ENCODE measurements at regions not wholly inside any gene's neighbourhood (a gene's known extent, or its start where the extent isn't known, plus 50 kb on each side); places are given as distances from the start of the nearest gene placed in this dataset.
"Not testable (repeated sequence)": the region's sequence is repeated elsewhere in the genome, so short reads cannot be mapped to it uniquely, and the experiment has no call there.

DNA sequence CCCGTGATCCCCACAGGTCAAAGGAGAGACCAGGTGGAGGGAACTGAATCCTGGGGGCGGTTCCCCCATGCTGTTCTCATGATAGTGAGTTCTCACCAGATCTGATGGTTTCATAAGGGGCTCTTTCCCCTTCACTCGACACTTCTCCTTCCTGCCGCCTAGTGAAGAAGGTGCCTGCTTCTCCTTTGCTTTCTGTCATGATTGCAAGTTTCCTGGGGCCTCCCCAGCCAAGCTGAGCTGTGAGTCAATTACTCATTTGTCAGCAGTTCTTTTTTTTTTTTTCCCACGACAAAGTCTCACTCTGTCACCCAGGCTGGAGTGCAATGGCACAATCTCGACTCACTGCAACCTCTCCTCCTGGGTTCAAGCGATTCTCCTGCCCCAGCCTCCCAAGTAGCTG, 1530.4 kb downstream of the BRD1 start:
- no peak for DNase-seq (ENCODE audit: low read depth in 2 of 2)

DNA sequence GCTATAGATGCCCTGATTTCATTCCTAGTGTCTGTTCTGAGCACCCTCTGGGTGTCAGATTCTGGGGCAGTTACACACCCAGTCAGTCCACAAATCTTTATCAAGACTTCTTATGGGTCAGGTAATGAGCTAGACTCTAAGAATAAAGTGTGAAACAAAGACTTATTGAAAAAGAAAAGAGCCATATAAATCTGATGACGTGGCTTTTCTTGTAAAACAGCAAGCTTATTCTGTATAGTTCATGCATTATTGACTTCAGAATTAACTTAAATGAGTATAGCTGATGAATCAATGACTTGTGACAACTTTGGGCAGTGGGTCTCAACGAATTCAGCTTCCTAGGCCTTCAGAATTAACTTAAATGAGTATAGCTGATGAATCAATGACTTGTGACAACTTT, 1527.5 kb downstream of the TBC1D22A start:
- DNase-seq (ENCODE audit: low read depth in 2 of 2) = not testable (repeated sequence)

DNA sequence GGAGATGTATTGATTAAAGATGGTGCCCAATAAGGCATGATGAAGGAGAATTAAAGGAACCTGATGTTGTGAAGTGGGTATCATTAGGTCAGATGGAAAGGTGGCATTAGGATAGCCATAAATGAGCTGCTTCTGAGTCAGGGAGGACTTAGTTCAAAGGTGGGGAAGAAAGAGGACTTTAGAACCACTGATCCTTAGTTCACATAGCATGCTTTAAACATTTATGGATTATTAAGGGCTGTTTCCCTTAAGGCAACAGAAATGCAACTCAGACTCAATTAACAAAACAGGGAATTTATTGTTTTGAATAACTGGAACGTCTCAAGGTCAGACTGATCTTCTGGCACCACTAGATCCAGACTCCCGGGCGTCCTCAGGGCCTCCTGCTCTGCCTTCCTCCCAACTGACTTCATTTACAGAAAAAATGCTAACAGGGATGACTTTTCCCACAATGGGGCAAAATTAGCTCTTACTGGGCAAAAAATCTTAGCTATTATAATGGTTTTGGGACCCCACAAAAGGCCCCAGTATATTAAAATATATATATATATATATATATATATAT, 1526.0 kb downstream of the TBC1D22A start:
- no peak for DNase-seq (ENCODE audit: low read depth in 2 of 2)

DNA sequence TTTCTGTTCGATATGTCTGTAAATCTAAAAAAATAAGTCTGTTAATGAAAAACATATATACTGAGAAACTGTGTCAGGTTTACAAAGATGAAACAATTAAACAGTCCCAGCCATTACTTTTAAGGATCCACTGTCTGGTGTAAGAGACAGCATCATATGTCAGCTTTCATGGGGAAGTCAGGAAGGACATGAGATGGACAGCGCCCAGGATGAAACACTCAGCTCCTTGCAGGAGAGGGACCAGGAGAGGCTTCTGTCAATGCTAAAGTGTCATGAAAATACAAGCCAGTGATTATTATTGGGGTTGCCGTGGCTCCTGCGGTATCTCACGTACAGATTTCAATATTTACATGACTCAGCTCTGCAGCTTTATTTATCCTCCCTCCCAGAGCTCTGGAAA, 1524.6 kb downstream of the TBC1D22A start:
- no peak for DNase-seq (ENCODE audit: low read depth in 2 of 2)

DNA sequence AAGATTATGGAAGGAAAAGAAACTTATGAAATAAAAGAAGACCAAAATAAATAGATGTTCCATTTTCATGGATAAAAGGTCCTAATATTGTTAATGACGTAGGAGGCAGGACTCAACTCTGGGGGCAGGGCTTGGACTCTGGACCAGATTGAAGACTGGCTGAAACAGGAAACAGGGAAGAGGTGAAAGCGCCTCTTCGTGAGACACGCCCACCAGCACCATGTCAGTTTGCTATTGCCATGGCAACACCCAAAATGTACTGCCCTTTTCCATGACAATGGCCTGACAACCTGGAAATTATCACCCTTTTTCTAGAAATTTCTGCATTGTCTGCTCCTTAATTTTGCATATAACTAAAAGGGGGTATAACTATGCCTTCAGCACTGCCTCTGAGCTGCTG, 1522.2 kb downstream of the TBC1D22A start:
- DNase-seq (ENCODE audit: low read depth in 2 of 2) = no peak

DNA sequence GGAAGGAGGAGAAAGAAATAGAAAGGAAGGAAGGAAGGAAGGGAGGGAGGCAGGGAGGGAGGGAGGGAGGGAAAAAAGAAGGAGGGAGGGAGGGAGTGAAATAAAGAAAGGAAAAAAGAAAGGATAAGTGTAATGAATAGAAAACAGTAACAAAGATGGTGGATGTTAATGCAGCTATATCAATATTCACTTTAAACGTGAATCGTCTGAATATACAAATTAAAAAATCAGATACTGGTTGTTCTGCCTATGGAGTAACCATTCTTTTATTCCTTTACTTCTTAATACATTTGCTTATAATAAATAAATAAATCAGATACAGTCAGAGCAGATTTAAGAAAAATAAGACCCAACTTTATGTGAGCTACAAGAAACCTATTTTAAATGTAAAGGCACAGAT, 1520.4 kb downstream of the TBC1D22A start:
- no peak for DNase-seq (ENCODE audit: low read depth in 2 of 2)

DNA sequence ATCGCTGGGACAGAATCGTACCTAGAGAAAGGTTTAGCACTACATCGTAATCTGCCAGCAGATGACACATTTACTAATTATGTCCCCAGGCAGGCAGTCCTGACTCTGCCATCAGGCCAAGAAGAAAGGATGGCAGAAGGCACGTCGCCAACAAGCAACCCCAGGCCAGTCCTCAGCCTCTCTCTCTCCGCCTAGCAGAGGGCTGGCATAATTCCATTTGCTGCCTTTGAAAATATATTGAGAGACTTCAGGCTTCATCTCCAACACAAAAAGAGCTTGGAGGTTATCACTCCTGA, 1517.0 kb downstream of the TBC1D22A start:
- DNase-seq (ENCODE audit: low read depth in 2 of 2) = no peak

DNA sequence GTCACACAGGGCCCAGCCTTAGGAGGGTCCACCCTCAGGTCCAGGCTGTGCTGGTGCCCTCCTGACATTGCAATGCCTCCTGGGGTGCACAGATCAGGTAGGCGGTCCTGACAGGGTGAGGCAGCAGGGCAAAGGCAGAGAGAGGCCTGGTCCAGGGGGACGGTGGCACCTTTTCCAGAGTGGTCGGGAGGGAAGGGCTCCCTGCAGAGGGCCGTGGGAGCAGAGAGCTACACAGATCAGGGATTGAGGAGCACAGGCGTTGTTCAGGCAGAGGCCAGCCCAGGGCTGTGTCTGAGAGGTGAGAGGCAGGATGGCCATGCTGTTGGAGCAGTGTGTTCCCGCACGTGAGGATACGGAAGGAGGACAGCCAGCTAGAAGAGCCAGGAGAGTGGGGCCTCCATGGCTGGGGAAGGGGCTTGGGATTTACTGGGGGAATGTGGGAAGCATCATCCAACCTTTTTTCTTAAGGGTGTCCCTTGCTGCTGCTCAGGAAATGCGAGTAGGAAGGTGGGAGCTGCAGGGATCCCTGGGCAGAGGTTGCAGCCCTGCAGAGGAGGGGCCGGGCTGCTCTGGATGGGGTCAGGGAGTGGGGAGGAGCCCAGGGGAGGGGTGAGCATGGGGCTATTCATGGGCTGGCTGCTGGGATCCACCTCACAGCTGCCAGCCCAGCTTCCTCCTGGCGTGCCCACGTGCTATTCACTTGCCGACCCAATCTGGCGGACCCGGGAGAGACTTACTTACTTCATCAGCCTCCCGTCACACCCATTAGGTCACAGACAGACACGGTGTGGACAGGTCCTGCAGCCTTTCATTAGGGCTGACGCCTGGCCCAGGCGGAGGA, 1516.4 kb downstream of the TBC1D22A start:
- DNase-seq (ENCODE audit: low read depth in 2 of 2) = no peak

DNA sequence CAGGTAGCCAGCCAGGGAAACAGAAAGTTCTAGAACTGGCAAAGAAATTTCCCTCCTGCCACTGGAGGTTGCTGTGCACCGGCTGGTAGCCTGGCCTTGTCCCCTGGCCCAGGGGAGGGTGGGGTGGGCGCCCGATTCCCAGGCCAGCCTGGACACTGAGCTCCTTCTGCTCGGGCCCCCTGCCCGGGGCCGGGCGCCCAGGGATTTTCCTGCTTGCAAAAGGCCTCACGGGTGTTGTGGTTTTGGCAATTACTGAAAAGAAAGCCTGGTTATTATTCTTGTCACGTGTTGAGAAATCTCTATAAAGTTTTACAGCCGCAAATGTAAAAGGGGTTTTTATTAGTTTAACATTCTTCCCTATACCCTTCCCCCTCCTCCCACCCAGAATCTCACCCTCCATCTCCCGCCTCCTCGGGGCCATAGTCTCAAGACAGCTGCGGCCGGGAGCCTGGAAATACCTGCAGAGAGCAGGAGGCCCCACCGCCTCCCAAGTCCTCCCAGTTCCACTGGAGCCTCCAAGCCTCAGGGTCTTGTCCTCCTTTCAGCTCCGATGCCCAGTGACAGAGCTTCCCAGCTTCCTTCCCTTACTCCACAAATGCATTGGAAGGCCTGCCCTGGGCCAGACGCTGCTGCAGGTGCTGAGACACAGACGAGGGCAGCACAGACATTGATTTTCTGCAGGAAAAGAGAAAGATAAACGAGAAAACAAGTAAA, 1515.6 kb downstream of the TBC1D22A start:
- no peak for DNase-seq (ENCODE audit: low read depth in 2 of 2)

DNA sequence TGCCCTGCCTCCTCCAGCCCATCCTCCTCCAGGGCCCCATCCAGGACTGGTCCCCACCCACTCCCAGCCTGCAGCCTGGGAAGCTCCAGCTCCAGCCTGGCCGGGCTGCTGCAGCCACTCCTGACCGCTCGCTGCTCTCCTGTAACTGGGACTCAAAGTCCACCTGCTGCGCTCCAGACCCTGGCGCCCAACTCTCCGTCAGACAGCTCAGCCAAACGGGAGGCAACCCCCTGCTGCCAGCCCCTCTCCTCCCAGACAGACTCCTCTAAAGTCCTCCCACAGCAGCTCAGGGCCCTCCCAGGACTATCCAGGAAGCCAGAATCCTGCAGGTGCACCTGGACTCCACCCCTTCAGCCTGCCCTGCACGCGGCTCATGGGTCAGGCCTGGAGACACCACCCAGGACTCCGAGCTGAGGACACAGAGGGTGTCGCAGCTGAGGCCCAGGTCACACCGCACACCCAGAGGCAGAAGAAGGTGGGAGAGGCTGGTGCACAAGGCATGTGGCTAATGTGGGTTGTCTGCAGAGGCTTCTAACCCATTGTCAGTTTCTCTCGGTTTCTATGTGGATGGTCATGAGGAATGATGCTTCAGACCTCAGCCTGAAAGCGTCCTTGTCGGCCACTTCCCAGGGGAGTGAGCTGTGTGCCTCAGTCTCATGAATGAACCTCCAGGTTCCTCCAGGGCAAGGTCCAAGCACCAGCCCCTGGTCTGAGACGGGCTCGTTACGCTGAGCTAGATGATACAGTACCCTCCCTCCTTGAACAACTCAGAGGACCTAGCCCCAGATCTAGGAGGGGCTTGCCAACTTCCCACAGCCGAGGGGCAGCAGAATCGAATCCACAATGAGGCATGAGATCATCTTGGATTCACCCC, 1514.8 kb downstream of the TBC1D22A start:
- no peak for DNase-seq (ENCODE audit: low read depth in 2 of 2)

DNA sequence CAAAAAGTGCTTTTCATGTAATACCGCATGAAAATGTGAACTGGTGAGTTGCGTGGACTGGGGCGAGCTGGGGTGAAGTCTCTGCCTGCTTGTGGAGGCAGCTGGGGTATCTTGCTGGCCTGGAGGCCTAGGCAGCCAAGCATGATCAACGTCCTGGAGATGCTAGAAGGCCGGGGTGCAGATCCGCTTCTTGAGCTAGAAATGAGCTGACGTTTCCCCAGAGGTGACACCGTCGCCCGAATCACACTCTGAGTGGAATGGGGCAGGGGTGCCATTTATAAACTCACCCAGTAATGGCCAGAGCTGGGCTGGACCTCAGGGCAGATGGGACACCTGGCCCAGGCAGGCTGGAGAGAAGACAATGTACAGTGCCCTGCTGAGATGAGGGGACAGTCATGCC, 1513.0 kb downstream of the TBC1D22A start:
- DNase-seq (ENCODE audit: low read depth in 2 of 2) = no peak

DNA sequence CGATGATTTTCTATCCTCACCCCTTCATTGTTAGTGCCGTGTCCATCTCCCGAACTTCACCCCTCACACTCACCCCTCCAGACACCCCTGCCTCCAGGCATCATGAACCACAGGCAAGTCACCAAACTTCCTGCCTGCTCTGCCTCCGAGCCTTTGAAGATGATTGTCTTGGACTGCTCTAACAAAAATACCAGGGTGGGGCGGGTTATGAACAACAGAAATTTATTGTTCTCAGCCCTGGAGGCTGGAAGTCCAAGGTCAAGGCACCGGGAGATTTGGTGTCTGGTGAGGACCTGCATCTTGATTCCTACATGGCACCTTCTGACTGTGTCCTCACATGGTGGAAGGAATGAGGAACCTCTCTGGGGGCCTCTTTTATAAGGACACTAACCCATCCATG, 1508.3 kb downstream of the TBC1D22A start:
- DNase-seq (ENCODE audit: low read depth in 2 of 2) = no peak

DNA sequence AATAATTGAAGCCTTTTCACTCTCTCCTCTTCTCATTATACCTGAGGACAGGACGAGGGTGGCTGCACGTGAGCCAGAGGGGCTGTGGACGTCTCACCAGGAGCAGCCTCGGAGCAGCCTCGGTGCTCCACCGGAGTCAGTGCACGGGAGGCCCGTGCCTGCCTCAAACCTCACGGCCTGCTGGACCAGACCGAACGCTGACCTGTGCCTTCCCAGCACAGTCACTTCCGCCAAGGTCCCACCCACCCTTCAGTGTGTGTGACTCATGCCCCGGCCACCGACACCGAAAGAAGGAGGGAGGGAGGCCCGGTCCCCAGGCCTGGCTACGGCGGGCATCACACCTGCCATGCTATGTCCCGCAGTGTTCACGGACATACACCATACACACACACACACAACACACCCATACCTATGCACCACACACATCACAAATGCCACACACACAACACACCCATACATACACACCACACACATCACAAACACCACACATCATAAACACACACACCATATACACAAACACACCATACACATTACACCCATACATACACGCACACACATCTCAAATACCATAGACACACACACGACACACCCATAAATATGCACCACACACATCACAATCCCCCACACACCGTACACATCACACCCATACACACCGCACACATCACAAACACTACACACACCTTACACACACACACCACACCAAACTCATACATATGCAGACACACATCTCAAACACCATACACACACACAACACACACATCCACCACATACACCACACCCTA, 1506.5 kb downstream of the TBC1D22A start:
- DNase-seq (ENCODE audit: low read depth in 2 of 2) = no peak

DNA sequence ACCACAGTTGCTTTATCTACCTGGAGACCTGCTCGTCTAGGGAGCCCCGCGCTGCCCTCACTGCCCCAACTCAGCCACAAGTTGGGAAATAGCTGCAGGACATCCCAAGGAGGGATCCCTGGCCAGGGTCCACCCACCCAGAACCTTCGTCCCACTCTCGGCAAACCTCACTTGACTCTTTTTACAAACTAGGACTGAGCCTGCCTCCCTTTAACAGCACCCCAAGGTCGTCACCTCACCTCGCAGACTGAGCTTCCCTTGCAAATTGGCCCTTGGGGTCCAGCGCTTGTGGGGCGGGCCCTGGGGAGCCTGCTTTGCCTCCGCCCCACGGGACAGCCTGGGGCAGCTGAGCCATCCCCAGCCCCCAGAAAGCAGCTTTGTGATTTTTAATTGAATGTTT, 1505.8 kb downstream of the TBC1D22A start:
- no peak for DNase-seq (ENCODE audit: low read depth in 2 of 2)

DNA sequence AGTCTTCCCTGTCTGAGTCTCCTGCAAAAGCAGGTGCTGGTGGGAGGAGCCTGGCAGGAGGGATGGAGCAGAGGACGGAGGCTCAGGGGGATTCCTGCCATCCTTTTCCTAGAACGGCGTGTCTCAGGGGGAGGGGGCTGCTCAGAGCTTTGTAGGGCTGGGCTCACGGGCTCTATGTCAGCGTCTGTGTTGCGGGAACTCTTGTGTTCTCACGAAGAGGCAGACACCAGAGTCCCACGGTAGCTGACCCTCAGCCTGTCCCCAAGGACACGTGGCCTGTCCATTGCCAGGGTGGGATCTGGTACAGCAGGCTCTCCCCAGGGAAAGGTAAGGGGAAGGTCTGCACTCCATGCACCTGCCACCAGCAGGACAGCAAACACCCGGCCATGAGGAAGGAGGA, 1505.2 kb downstream of the TBC1D22A start:
- no peak for DNase-seq (ENCODE audit: low read depth in 2 of 2)

DNA sequence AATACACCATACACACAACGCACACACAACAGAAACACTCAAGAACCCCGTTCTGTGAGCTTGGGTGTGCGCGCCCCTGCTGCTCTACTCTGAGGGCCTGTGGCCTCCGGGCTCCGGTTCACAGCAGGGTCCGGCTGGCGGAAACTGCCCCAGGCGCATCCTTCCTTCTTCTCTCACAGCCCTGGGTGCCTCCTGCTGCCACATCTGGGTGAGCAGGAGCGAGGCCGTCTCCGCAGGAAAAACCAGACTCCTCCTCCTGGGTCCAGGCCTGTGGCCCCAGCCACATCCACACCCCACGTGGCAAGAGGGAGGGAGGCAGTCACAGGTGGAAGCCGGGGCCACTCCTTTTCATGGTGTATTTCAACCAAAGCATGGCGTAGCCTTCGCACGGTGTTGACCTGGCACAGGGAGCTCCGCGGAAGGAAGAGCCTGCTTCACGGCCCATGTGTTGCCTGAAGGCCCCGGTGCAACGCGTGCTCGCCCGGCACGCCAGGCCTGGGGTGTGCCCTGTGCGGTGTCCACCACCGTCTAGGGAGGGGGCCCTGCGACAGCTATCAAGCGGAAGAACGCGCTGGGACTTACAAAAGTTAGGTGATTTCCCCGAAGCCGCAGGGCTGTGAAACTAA, 1502.7 kb downstream of the TBC1D22A start:
- DNase-seq (ENCODE audit: low read depth in 2 of 2) = no peak

DNA sequence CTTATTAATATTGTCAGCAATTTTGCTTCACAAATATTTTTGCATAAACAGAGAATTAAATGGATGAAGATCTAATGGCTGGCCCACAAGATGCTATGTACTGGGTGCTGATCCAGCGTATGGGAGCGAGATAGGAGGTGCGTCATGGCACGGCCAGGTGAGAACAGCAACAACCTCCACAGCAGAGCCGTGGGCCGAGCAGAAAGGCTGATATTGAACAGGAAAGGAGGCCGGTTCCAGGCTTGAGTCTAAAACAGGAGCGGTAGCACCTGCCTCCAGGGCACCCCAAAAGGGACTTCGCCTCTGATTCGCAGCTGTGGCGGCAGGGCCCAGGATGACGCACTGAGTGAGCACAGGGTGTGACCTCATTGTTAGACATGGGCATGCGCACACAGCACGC, 1502.1 kb downstream of the TBC1D22A start:
- no peak for DNase-seq (ENCODE audit: low read depth in 2 of 2)

DNA sequence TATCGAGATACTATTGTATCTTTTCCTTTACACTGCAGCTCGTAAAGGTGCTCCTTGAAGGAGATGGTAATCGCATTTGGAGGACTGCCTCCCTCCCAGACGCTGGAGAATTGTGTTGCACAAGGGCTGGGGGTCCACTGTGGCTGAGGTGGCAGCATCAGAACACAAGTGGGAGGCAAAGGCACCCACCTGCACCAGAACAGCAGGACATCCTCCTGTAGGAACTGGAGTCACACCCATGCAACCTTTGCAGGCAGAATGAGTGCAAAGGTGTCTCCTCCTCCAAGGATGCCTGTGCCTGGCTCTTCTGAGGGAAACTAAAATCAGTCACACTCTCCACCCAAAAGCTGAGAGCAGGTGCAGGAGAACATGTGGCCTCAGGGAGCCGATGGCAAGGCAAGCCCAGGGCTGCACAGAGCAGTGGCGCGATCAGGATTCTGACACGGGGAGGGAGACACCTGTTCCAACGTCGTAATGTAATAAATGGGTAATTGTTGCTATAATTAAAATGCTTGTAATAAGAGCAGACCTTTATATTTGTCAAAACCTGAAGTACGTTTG, 1501.4 kb downstream of the TBC1D22A start:
- no peak for DNase-seq (ENCODE audit: low read depth in 2 of 2)

DNA sequence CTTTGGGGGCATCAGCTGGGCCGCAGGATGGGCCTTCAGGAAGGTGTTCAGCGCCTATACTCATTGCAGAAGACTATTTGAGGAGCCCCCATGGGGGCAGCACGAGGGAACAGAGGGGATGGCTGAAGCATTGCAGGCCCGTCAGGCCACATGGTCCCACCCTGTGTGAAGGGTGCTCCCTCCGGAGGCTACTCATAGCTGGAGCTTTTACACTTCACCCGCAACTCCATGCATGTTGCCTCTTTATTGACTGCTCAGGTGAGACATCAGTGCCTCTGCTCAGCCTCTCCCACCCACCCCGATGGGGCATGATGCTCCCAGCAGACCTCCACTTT, 1500.9 kb downstream of the TBC1D22A start:
- DNase-seq (ENCODE audit: low read depth in 2 of 2) = no peak

DNA sequence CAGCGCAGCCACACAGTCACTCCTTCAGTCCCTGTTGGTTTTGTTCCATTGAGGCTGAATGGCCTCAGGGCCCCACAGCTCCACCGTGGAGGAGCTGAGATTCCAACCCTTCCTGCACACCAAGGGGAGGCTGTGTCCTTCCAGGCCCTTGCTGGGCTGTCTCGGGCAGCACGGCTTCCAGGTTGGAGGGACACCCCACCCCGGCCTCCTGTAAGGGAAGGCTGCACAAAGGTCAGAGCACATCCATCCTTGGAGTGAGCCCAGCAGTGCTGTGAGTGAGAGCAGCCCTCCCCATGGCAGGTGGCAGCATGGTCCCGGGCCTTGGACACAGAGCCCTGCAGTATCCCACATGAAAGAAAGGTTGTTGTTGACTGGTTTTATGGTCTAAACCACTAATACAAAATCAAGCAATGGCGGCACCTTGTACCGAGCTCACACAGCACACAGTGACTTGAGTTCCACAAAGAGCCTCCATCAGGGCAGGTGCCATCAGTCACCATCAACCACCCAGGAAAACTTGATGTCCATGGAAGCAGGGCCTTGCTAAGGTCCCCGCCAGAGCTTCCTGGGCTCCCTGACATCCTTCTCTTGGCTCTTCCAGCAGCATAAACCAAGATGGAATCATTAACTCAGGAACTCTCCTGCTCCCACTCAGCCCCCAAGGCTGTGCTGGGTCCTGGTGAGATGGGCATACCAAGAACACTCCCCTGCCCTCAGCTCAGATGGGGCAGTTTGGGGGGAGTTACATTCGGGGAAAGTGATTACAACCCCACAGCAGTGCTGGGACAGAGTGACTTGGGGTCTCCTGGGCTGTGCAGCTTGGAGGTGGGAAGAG, 1500.4 kb downstream of the TBC1D22A start:
- no peak for DNase-seq (ENCODE audit: low read depth in 2 of 2)

Data from dermis microvascular lymphatic vessel endothelial cell (primary cell).